Mesenchymal stem cell (in vitro differentiated cells and primary cell): ENCODE measurements at regions not wholly inside any gene's neighbourhood (a gene's known extent, or its start where the extent isn't known, plus 50 kb on each side); places are given as distances from the start of the nearest gene placed in this dataset.

Experiments
- DNase-seq: peaks from one replicate; pipeline ENCODE4 v3.0.0-alpha.2; 2013
- H2AFZ ChIP-seq: one replicate; pipeline ENCODE4 v1.6.1; 2013; ENCODE audit warnings: low read depth, mild to moderate bottlenecking, control low read depth, inconsistent platforms, low read length, moderate library complexity
- H2AK5ac ChIP-seq: 2 replicates; pipeline ENCODE4 v1.6.1; 2013; ENCODE audit warnings: low read length, moderate library complexity, mild to moderate bottlenecking, inconsistent platforms; ENCODE audit not compliant: severe bottlenecking
- H2BK120ac ChIP-seq: one replicate; pipeline ENCODE4 v1.6.1; 2013; ENCODE audit warnings: low read depth, mild to moderate bottlenecking, inconsistent platforms, low read length, moderate library complexity
- H2BK12ac ChIP-seq, 2 experiments: one replicate each; pipeline ENCODE4 v1.6.1; 2013; ENCODE audit warnings: inconsistent platforms in 2 of 2, low read length in 2 of 2, mild to moderate bottlenecking in 2 of 2, moderate library complexity in 2 of 2, control low read depth in 1 of 2
- H2BK15ac ChIP-seq: one replicate; pipeline ENCODE4 v1.6.1; 2013; ENCODE audit warnings: mild to moderate bottlenecking, low read depth, inconsistent platforms; ENCODE audit not compliant: poor library complexity, severe bottlenecking
- H2BK5ac ChIP-seq: 2 replicates; pipeline ENCODE4 v1.6.1; 2013; ENCODE audit warnings: low read depth, mild to moderate bottlenecking, low read length, control low read depth, inconsistent platforms; ENCODE audit not compliant: poor library complexity, severe bottlenecking
- H3K14ac ChIP-seq, 2 experiments: one replicate each; pipeline ENCODE4 v1.6.1; 2013; ENCODE audit warnings: inconsistent platforms in 2 of 2, low read length in 2 of 2, control low read depth in 1 of 2, mild to moderate bottlenecking in 1 of 2, moderate library complexity in 1 of 2
- H3K18ac ChIP-seq, 2 experiments: one replicate each; pipeline ENCODE4 v1.6.1; 2013; ENCODE audit warnings: inconsistent platforms in 2 of 2, low read length in 2 of 2, control low read depth in 1 of 2, low read depth in 1 of 2, mild to moderate bottlenecking in 1 of 2
- H3K23ac ChIP-seq, 2 experiments: one replicate each; pipeline ENCODE4 v1.6.1; 2013; ENCODE audit warnings: inconsistent platforms in 2 of 2, low read length in 2 of 2, mild to moderate bottlenecking in 2 of 2, moderate library complexity in 2 of 2, control low read depth in 1 of 2
- H3K27ac ChIP-seq: 2 replicates; pipeline ENCODE4 v1.5.1; 2013; ENCODE audit warnings: mild to moderate bottlenecking, moderate library complexity, low read length, control low read depth, inconsistent platforms; ENCODE audit not compliant: poor library complexity, severe bottlenecking
- H3K27me3 ChIP-seq, 2 experiments: 2 replicates each; pipeline versions ENCODE4 v1.6.1 to v1.7.0; 2013; ENCODE audit warnings: low read length in 2 of 2, mild to moderate bottlenecking in 2 of 2, moderate library complexity in 2 of 2, control low read depth in 1 of 2, inconsistent platforms in 1 of 2; ENCODE audit not compliant: control insufficient read depth in 1 of 2, insufficient read depth in 1 of 2
- H3K36me3 ChIP-seq, 2 experiments: 2 replicates each; pipeline versions ENCODE4 v1.6.1 to v1.7.0; 2013; ENCODE audit warnings: low read length in 2 of 2, control low read depth in 1 of 2, inconsistent platforms in 1 of 2, low read depth in 1 of 2, mild to moderate bottlenecking in 1 of 2; ENCODE audit not compliant: insufficient read depth in 2 of 2, control insufficient read depth in 1 of 2
- H3K4ac ChIP-seq, 2 experiments: one replicate each; pipeline ENCODE4 v1.6.1; 2013; ENCODE audit warnings: inconsistent platforms in 2 of 2, low read length in 2 of 2, mild to moderate bottlenecking in 2 of 2, moderate library complexity in 2 of 2, control low read depth in 1 of 2, low read depth in 1 of 2
- H3K4me1 ChIP-seq: 2 replicates; pipeline ENCODE4 v1.6.1; 2013; ENCODE audit warnings: low read depth, low read length, control low read depth; ENCODE audit not compliant: control insufficient read depth, insufficient read depth
- H3K4me2 ChIP-seq: 2 replicates; pipeline ENCODE4 v1.6.1; 2013; ENCODE audit warnings: low read length, mild to moderate bottlenecking, inconsistent platforms; ENCODE audit not compliant: poor library complexity, severe bottlenecking
- H3K4me3 ChIP-seq, 2 experiments: 2 replicates each; pipeline versions ENCODE4 v1.5.1 to v1.7.0; 2013; ENCODE audit warnings: low read length in 2 of 2, mild to moderate bottlenecking in 2 of 2, control low read depth in 1 of 2, low read depth in 1 of 2; ENCODE audit not compliant: insufficient read depth in 1 of 2
- H3K79me1 ChIP-seq: replicated peaks from 2 replicates; pipeline ENCODE4 v1.6.1; 2013; ENCODE audit warnings: mild to moderate bottlenecking, control low read depth, low read length, inconsistent platforms; ENCODE audit not compliant: poor library complexity, severe bottlenecking
- H3K9ac ChIP-seq: 2 replicates; pipeline ENCODE4 v1.7.0; 2013; ENCODE audit warnings: mild to moderate bottlenecking, low read length, moderate library complexity
- H3K9me3 ChIP-seq: 2 replicates; pipeline ENCODE4 v1.7.0; 2013; ENCODE audit warnings: mild to moderate bottlenecking, low read length; ENCODE audit not compliant: control insufficient read depth
- H4K8ac ChIP-seq: one replicate; pipeline ENCODE4 v1.6.1; 2013; ENCODE audit warnings: inconsistent platforms, mild to moderate bottlenecking, low read length, moderate library complexity
- H4K91ac ChIP-seq: one replicate; pipeline ENCODE4 v1.6.1; 2013; ENCODE audit warnings: mild to moderate bottlenecking, low read length, inconsistent platforms
- WGBS: methylation state at CpG from one replicate; pipeline ENCODE4 v1.1.7; 2013; ENCODE audit warnings: mixed read lengths; 5-methylcytosine and 5-hydroxymethylcytosine counted together

GRCh38 chr6:97445407-97445806, 162.4 kb upstream of the MMS22L start:
- H4K91ac ChIP-seq: no peak overlapping the region
- no peak overlapping the region for H3K4ac ChIP-seq
- no peak overlapping the region for H3K14ac ChIP-seq
- H2BK5ac ChIP-seq: no peak overlapping the region
- H2AK5ac ChIP-seq: no peak overlapping the region
- no peak overlapping the region for H3K4me3 ChIP-seq
- H3K18ac ChIP-seq: no peak overlapping the region
- DNase-seq: no peak
- no peaks in the 10 kb centered on the region for H3K9me3 ChIP-seq
- no peaks in the 10 kb centered on the region for H3K79me1 ChIP-seq
- H2BK120ac ChIP-seq: no peak overlapping the region
- H2AFZ ChIP-seq: no peak overlapping the region
- no peak overlapping the region for H2BK15ac ChIP-seq
- no peak overlapping the region for H4K8ac ChIP-seq
- H3K9ac ChIP-seq: no peak overlapping the region
- no peak overlapping the region for H2BK12ac ChIP-seq
- no peak overlapping the region for H3K27ac ChIP-seq
- H3K36me3 ChIP-seq: no peaks in the 10 kb centered on the region
- no peak overlapping the region for H3K23ac ChIP-seq
- 90% methylated on average over 2 of the region's 3 CpGs for WGBS
- H3K4me2 ChIP-seq: no peak overlapping the region
- H3K27me3 ChIP-seq: no peaks in the 10 kb centered on the region
- no peaks in the 10 kb centered on the region for H3K4me1 ChIP-seq

GRCh38 chr6:97449444-97449966, 166.5 kb upstream of the MMS22L start:
- Histone ChIP-seq H2AFZ (no peak overlapping the region), H2BK15ac (no peak overlapping the region), H3K4me2 (no peak overlapping the region), H4K8ac (no peak overlapping the region), H4K91ac (no peak overlapping the region), H3K14ac (no peak overlapping the region), H3K27me3 (no peaks in the 10 kb centered on the region), H3K18ac (no peak overlapping the region), H2BK120ac (no peak overlapping the region), H3K4me1 (no peaks in the 10 kb centered on the region), H3K79me1 (no peaks in the 10 kb centered on the region), H3K9ac (no peak overlapping the region), H3K4ac (no peak overlapping the region), H3K9me3 (no peaks in the 10 kb centered on the region), H2BK5ac (no peak overlapping the region), H3K27ac (no peak overlapping the region), H2AK5ac (no peak overlapping the region), H3K4me3 (no peak overlapping the region), H3K23ac (no peak overlapping the region), H2BK12ac (no peak overlapping the region), H3K36me3 (no peaks in the 10 kb centered on the region)
- DNase-seq: no peak
- 66% methylated on average over 2 of the region's 2 CpGs for WGBS

GRCh38 chr6:97450087-97450486, 167.1 kb upstream of the MMS22L start:
- Histone ChIP-seq H3K4ac (no peak overlapping the region), H4K91ac (no peak overlapping the region), H3K27ac (no peak overlapping the region), H2BK12ac (no peak overlapping the region), H2BK5ac (no peak overlapping the region), H3K36me3 (no peaks in the 10 kb centered on the region), H3K9ac (no peak overlapping the region), H3K18ac (no peak overlapping the region), H3K79me1 (no peaks in the 10 kb centered on the region), H2BK120ac (no peak overlapping the region), H2BK15ac (no peak overlapping the region), H3K4me1 (no peaks in the 10 kb centered on the region), H3K4me2 (no peak overlapping the region), H3K4me3 (no peak overlapping the region), H3K27me3 (no peaks in the 10 kb centered on the region), H3K23ac (no peak overlapping the region), H2AFZ (no peak overlapping the region), H2AK5ac (no peak overlapping the region), H4K8ac (no peak overlapping the region), H3K9me3 (no peaks in the 10 kb centered on the region), H3K14ac (no peak overlapping the region)
- no peak for DNase-seq
- 100% methylated on average over 2 of the region's 3 CpGs for WGBS

- H3K27ac ChIP-seq: no peak overlapping the region
- H3K9ac ChIP-seq: no peak overlapping the region
- no peak overlapping the region for H3K4me3 ChIP-seq
- no peak overlapping the region for H3K23ac ChIP-seq
- no peaks in the 10 kb centered on the region for H3K36me3 ChIP-seq
- H3K14ac ChIP-seq: no peak overlapping the region
- H3K4ac ChIP-seq: no peak overlapping the region
- no peak overlapping the region for H2BK12ac ChIP-seq
- H2BK120ac ChIP-seq: no peak overlapping the region
- no peak for DNase-seq
- H3K4me1 ChIP-seq: no peaks in the 10 kb centered on the region
- no peak overlapping the region for H2BK15ac ChIP-seq
- WGBS: 83% methylated on average over 3 of the region's 3 CpGs
- H3K27me3 ChIP-seq: no peaks in the 10 kb centered on the region
- H3K9me3 ChIP-seq: no peaks in the 10 kb centered on the region
- no peaks in the 10 kb centered on the region for H3K79me1 ChIP-seq
- H3K18ac ChIP-seq: no peak overlapping the region
- H3K4me2 ChIP-seq: no peak overlapping the region
- H2AK5ac ChIP-seq: no peak overlapping the region
- no peak overlapping the region for H4K91ac ChIP-seq
- no peak overlapping the region for H4K8ac ChIP-seq
- H2AFZ ChIP-seq: no peak overlapping the region
- H2BK5ac ChIP-seq: no peak overlapping the region
Observed at GRCh38 chr6:97456070-97456469, 173.1 kb upstream of the MMS22L start.
